Activated T-cell treated with anti-CD3 and anti-CD28 coated beads for 48 hours (primary cell): ENCODE measurements at regions not wholly inside any gene's neighbourhood (a gene's known extent, or its start where the extent isn't known, plus 50 kb on each side); places are given as distances from the start of the nearest gene placed in this dataset.

Experiments used
- DNase-seq: peaks from one replicate; pipeline ENCODE4 v3.0.0-alpha.2; 2020; ENCODE audit warnings: low read depth

DNA sequence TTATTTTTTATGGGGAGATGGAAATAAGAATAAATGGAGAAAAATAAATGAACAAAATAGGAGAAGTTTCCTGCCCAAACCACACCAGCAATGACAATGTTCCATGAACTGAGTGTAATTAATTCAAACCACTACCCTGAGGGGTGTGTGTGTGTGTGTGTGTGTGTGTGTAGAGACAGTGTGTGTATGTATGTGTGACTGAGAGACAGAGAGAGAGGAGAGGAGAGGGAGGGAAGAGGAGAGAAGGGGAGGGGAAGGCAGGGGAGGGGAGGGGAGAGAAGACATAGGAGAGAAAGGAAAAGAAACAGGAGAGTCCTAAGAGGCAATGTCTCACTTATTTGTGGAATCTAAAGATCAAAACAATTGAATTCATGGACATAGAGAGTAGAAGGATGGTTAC, 65.0 kb upstream of the POU2AF1 start:
- DNase-seq = no peak

GRCh38 chr11:111443640-111444039, 64.6 kb upstream of the POU2AF1 start:
- no peak for DNase-seq

DNA sequence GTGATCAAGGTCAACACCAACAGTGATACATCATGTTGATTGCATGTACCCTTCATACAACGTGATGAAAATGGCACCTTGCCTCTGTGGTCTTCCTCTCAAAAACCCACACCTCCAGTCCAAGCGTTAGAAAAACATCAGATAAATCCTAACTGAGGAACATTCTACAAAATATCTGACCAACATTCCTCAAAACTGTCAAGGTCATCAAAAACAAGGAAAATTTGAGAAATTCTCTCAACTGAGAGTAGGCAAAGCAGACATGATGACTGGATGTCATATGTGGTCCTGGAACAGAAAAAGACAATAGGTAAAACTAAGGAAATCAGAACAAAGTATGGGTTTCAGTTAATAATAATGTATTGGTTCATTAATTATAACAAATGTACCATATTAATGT, 64.0 kb upstream of the POU2AF1 start:
- DNase-seq = no peak

DNA sequence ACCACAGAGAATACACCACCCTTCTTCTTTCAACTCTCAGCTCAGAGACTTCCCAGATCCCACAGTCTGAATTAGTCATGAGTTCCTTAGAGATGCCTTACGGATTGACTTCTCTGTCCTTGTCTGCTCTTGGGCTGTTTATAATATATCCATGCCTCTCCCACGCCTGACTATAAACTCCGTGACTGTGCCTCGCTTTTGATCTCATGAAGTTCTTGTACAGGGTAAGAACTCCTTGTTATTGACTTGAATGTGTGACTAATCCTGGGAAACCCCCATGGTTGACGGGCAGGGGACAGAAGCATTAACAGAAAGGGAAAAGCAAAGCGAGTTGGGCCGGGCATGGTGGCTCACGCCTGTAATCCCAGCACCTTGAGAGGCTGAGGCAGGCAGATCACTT, 62.4 kb upstream of the POU2AF1 start:
- no peak for DNase-seq

DNA sequence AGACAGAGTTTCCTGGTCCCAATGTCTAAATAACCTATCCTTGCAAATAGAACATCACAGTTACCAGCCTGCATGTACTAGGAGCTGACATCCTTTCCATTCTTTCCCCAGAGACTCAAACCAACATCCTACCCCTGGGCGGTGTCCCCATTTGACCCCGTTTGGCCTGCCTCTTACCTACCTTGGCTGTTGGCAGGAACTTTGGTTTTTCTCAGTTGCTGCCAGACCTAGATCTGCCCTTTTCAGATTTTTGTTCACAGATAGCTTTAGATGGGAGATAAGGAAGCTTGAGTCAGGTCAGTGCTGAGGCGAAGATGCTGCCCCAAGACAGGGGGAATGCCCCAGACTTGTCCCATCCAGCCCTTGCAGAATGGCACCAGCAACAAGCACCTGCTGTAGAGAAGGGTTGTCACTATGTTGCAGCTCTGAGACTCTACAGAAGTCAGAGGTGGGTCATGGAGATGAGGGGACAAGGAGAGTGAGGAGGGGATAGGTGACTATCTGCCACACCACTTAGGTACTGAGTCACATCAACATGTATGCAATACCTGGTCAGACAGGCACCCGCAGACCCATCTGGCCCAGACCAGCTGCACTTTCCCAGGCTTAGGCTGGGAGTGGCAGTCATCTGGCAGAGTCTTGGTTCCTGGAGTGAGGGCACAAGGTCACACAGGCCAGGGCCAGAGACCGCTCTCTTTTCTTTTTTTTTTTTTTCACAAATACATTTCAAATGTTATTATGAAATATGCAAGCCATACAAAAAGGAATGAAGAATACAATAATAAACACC, 61.5 kb upstream of the POU2AF1 start:
- no peak for DNase-seq

GRCh38 chr11:111439901-111440300, 60.8 kb upstream of the POU2AF1 start:
- DNase-seq = no peak

GRCh38 chr11:111438846-111439520, 59.9 kb upstream of the POU2AF1 start:
- DNase-seq = no peak

DNA sequence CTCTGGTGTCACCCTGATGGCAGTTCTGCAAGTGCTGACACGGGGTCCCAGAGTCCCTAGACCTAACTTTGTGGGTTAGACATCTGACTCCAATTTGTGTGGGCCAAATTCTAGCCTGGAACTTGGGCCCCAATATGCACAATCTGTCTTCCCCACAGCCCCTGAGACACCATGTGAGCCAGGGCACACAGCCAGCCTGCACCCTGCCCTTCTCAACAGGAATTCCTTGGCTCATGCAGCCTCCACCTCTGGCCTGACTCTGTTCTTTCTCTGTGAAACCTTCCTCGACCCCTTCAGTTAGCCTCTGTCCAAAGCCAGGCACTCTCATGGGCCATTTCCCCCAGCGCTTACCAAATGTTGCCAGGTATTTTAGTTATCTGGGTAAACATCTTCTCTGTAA, 59.1 kb upstream of the POU2AF1 start:
- no peak for DNase-seq

GRCh38 chr11:111435046-111435698, 56.1 kb upstream of the POU2AF1 start:
- no peak for DNase-seq

GRCh38 chr11:111429066-111429506, 50.0 kb upstream of the POU2AF1 start:
- peak; percentile 64 for DNase-seq
